Ovary (tissue), 3 donors: ENCODE measurements at regions not wholly inside any gene's neighbourhood (a gene's known extent, or its start where the extent isn't known, plus 50 kb on each side); places are given as distances from the start of the nearest gene placed in this dataset.

Experiments
- EP300 ChIP-seq: sonication (generic); formaldehyde crosslinking; IDR thresholded peaks from one replicate; pipeline ENCODE4 v1.6.1; 2017; ENCODE audit warnings: antibody characterized with exemption
- TF ChIP-seq, protein P1 (sequence below), 3 donors: fragments of 450-650 bp in 2 of 3; fragments of 200-600 bp in 1 of 3; IDR thresholded peaks; one replicate each; pipeline versions ENCODE4 v1.5.1 to v1.8.0; 2016 to 2022; ENCODE audit warnings: antibody characterized with exemption in 3 of 3, mild to moderate bottlenecking in 1 of 3
- donor health status: DM: no; HTN: no; CAD: no.

DNA sequence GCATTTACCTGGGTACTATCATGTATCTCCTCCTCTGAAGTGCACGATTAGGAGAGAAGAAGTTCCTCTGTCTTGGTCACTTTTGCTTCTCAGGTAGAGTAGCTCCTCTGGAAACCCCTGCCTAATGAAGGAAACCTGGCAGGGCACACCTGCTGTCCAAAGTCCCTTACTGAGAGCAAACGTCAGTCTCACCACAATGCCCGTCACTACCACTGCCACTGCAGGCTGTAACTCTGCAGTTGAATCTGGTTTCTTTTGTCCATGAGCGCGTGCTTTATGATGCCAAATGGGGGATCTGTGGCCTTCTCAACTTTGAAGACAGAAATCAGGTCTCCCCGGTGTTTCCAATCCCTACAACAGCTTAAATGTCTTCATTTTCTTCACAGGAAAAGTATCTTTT lies 1068.6 kb downstream of the BCL11B start:
- TF ChIP-seq, protein P1, sequence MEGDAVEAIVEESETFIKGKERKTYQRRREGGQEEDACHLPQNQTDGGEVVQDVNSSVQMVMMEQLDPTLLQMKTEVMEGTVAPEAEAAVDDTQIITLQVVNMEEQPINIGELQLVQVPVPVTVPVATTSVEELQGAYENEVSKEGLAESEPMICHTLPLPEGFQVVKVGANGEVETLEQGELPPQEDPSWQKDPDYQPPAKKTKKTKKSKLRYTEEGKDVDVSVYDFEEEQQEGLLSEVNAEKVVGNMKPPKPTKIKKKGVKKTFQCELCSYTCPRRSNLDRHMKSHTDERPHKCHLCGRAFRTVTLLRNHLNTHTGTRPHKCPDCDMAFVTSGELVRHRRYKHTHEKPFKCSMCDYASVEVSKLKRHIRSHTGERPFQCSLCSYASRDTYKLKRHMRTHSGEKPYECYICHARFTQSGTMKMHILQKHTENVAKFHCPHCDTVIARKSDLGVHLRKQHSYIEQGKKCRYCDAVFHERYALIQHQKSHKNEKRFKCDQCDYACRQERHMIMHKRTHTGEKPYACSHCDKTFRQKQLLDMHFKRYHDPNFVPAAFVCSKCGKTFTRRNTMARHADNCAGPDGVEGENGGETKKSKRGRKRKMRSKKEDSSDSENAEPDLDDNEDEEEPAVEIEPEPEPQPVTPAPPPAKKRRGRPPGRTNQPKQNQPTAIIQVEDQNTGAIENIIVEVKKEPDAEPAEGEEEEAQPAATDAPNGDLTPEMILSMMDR (IDR thresholded peaks at IDR 0.05) = no peak
- TF ChIP-seq EP300 = no peak
